ENCODE measurements at regions not wholly inside any gene's neighbourhood (a gene's known extent, or its start where the extent isn't known, plus 50 kb on each side); places are given as distances from the start of the nearest gene placed in this dataset.
"Not testable (repeated sequence)": the region's sequence is repeated elsewhere in the genome, so short reads cannot be mapped to it uniquely, and the experiment has no call there.

DNA sequence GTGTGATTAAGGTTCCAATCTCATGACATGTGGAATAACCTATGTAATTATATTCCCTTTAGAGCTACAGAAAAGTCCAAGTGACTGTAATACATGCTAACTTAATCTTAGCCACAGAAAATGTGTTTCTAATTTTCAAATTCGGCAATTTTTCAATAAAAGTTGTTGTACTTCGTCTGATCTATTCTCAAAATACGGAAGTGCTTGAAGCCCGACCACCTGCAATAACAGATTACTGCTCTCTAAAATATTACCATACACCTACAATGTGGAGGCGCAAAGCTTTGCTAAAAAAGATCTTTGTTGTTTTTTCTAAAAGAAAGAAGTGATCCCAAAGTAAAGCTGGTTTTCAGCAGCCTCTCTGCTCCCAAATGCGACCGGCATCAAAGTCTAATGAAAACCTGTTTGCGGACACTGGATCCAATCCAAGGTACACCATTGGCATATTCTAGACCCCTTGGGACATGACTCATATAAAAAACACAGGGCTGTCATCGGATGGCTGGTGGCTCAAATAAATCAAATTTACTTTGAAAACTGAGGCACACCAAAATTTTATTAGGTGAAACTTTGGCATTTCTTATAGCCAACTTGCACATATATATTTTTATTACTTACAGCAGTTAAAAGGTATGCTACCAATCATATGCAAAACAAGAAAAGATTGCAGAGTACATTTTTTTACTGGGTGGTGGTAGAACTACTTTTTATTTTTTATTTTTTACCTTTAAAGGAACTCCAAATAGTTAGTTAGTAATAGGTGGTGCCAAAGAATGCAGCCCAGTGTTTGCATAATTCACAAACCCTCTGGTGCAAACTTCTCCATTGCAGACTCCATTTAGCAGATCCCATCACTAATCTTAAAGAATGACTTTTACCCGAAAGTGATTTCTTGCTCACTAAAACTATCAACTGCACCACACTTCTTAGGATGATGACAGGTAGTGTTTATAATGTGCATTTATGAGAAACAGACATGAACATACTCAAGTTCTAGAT, 118.7 kb upstream of the TBX18 start:
- H3K9me3 ChIP-seq (ENCODE audit: control insufficient read depth, low read length) = no peaks in the 10 kb centered on the region
- H3K27ac ChIP-seq (ENCODE audit: insufficient read depth, low read depth, low read length, poor library complexity, severe bottlenecking) = no peak overlapping the region
- no peaks in the 10 kb centered on the region for H3K36me3 ChIP-seq (ENCODE audit: control insufficient read depth, insufficient read depth, low read length)
- no peaks in the 10 kb centered on the region for H3K4me1 ChIP-seq (ENCODE audit: control insufficient read depth, insufficient read depth, low read length)
- H3K4me3 ChIP-seq (ENCODE audit: insufficient read depth, low read depth, low read length) = no peak overlapping the region
- WGBS, 2 experiments = 93 to 96% methylated on average over 9 of the region's 10 CpGs
- no peaks in the 10 kb centered on the region for H3K27me3 ChIP-seq (ENCODE audit: control insufficient read depth, insufficient read depth, low read length, poor library complexity, severe bottlenecking)

DNA sequence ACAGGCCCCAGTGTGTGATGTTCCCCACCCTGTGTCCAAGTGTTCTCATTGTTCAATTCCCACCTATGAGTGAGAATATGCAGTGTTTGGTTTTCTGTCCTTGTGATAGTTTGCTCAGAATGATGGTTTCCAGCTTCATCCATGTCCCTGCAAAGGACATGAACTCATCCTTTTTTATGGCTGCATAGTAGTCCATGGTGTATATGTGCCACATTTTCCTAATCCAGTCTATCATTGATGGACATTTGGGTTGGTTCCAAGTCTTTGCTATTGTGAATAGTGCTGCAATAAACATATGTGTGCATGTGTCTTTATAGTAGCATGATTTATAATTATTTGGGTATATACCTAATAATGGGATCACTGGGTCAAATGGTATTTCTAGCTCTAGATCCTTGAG, 115.0 kb upstream of the TBX18 start:
- H3K27ac ChIP-seq (ENCODE audit: insufficient read depth, low read depth, low read length, poor library complexity, severe bottlenecking); H3K4me1 ChIP-seq (ENCODE audit: control insufficient read depth, insufficient read depth, low read length); H3K4me3 ChIP-seq (ENCODE audit: insufficient read depth, low read depth, low read length); H3K36me3 ChIP-seq (ENCODE audit: control insufficient read depth, insufficient read depth, low read length); H3K27me3 ChIP-seq (ENCODE audit: control insufficient read depth, insufficient read depth, low read length, poor library complexity, severe bottlenecking); H3K9me3 ChIP-seq (ENCODE audit: control insufficient read depth, low read length): not testable (repeated sequence)

DNA sequence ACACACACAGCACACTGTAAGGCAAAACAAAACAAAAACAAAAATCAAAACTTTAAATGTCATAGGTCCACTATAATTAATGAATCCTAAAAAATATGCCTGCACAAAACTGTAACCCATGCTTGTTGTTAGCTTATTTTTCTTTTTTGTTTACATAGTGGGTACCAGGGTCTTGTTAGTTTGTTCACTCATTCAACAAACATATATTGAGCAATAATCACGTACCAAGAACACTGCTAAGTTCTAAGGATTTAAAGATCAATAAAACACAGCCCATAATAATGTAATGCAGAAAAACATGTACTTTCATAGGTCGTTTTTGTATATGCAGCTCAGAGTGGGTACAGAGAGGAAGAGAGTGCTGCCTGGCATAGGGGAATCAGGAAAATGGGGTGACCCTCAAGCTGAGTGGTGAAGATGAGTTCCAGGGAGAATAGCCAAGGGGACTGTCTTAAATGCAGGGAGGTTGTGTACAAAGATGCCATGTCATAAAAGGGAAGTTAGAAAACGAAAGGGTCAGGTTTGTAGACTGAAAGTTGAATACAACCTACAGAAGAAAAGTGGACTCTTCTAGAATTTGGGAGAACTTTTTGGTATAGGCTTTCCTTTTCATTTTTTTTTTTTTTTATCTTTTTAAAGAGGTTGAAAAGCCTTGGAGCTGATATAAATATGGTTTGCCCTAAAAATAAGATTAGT, 113.3 kb upstream of the TBX18 start:
- no peaks in the 10 kb centered on the region for H3K27me3 ChIP-seq (ENCODE audit: control insufficient read depth, insufficient read depth, low read length, poor library complexity, severe bottlenecking)
- no peaks in the 10 kb centered on the region for H3K4me1 ChIP-seq (ENCODE audit: control insufficient read depth, insufficient read depth, low read length)
- no peak overlapping the region for H3K4me3 ChIP-seq (ENCODE audit: insufficient read depth, low read depth, low read length)
- WGBS, 2 experiments = 86 to 90% methylated on average over 2 to 3 of the region's 3 CpGs
- no peaks in the 10 kb centered on the region for H3K9me3 ChIP-seq (ENCODE audit: control insufficient read depth, low read length)
- H3K36me3 ChIP-seq (ENCODE audit: control insufficient read depth, insufficient read depth, low read length) = no peaks in the 10 kb centered on the region
- no peak overlapping the region for H3K27ac ChIP-seq (ENCODE audit: insufficient read depth, low read depth, low read length, poor library complexity, severe bottlenecking)

- no peaks in the 10 kb centered on the region for H3K36me3 ChIP-seq (ENCODE audit: control insufficient read depth, insufficient read depth, low read length)
- 89 to 93% methylated on average over 2 of the region's 2 CpGs for WGBS, 2 experiments
These were observed 112.5 kb upstream of the TBX18 start for GRCh38 chr6:84876723-84877514.

GRCh38 chr6:84872996-84873723, 108.8 kb upstream of the TBX18 start:
- no peak overlapping the region for H3K27ac ChIP-seq (ENCODE audit: insufficient read depth, low read depth, low read length, poor library complexity, severe bottlenecking)
- 82 to 92% methylated on average over 3 to 4 of the region's 4 CpGs for WGBS, 2 experiments
- H3K9me3 ChIP-seq (ENCODE audit: control insufficient read depth, low read length) = no peaks in the 10 kb centered on the region
- no peaks in the 10 kb centered on the region for H3K36me3 ChIP-seq (ENCODE audit: control insufficient read depth, insufficient read depth, low read length)
- no peak overlapping the region for H3K4me3 ChIP-seq (ENCODE audit: insufficient read depth, low read depth, low read length)
- H3K4me1 ChIP-seq (ENCODE audit: control insufficient read depth, insufficient read depth, low read length) = no peaks in the 10 kb centered on the region
- H3K27me3 ChIP-seq (ENCODE audit: control insufficient read depth, insufficient read depth, low read length, poor library complexity, severe bottlenecking) = no peaks in the 10 kb centered on the region

More at GRCh38 chr6:84876723-84877514, 112.5 kb upstream of the TBX18 start:
- Histone ChIP-seq H3K4me1 (ENCODE audit: control insufficient read depth, insufficient read depth, low read length) (no peaks in the 10 kb centered on the region), H3K27me3 (ENCODE audit: control insufficient read depth, insufficient read depth, low read length, poor library complexity, severe bottlenecking) (no peaks in the 10 kb centered on the region), H3K9me3 (ENCODE audit: control insufficient read depth, low read length) (no peaks in the 10 kb centered on the region), H3K27ac (ENCODE audit: insufficient read depth, low read depth, low read length, poor library complexity, severe bottlenecking) (no peak overlapping the region), H3K4me3 (ENCODE audit: insufficient read depth, low read depth, low read length) (no peak overlapping the region)

DNA sequence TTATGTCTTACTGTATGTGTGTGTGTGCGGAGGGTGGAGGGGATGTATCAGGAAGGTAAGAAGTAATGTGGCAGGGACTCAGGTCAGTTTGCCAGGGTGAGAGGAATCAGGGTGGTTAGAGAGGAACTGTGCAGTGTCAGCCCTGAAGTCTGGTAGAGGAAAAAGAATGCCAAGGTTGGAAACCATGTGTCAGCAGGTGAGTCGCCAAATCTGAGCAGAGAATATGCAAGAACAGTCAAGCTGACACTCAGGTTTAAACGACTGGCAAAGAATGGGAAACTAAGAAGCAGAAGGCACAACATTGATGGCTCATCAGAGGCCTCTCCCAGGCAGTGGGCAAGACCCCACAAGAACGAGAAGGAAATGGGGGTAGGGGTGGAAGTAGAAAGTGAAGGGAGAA, 107.5 kb upstream of the TBX18 start:
- no peak overlapping the region for H3K27ac ChIP-seq (ENCODE audit: insufficient read depth, low read depth, low read length, poor library complexity, severe bottlenecking)
- no peaks in the 10 kb centered on the region for H3K9me3 ChIP-seq (ENCODE audit: control insufficient read depth, low read length)
- no peaks in the 10 kb centered on the region for H3K4me1 ChIP-seq (ENCODE audit: control insufficient read depth, insufficient read depth, low read length)
- no peak overlapping the region for H3K4me3 ChIP-seq (ENCODE audit: insufficient read depth, low read depth, low read length)
- WGBS, 2 experiments = 87 to 88% methylated on average over 4 of the region's 4 CpGs
- no peaks in the 10 kb centered on the region for H3K36me3 ChIP-seq (ENCODE audit: control insufficient read depth, insufficient read depth, low read length)
- H3K27me3 ChIP-seq (ENCODE audit: control insufficient read depth, insufficient read depth, low read length, poor library complexity, severe bottlenecking) = no peaks in the 10 kb centered on the region

GRCh38 chr6:84870672-84871071, 106.3 kb upstream of the TBX18 start:
- Histone ChIP-seq H3K4me1 (ENCODE audit: control insufficient read depth, insufficient read depth, low read length) (no peaks in the 10 kb centered on the region), H3K27me3 (ENCODE audit: control insufficient read depth, insufficient read depth, low read length, poor library complexity, severe bottlenecking) (no peaks in the 10 kb centered on the region), H3K27ac (ENCODE audit: insufficient read depth, low read depth, low read length, poor library complexity, severe bottlenecking) (no peak overlapping the region), H3K9me3 (ENCODE audit: control insufficient read depth, low read length) (no peaks in the 10 kb centered on the region), H3K36me3 (ENCODE audit: control insufficient read depth, insufficient read depth, low read length) (no peaks in the 10 kb centered on the region), H3K4me3 (ENCODE audit: insufficient read depth, low read depth, low read length) (no peak overlapping the region)
- WGBS, 2 experiments = 75 to 82% methylated on average over 2 of the region's 2 CpGs

DNA sequence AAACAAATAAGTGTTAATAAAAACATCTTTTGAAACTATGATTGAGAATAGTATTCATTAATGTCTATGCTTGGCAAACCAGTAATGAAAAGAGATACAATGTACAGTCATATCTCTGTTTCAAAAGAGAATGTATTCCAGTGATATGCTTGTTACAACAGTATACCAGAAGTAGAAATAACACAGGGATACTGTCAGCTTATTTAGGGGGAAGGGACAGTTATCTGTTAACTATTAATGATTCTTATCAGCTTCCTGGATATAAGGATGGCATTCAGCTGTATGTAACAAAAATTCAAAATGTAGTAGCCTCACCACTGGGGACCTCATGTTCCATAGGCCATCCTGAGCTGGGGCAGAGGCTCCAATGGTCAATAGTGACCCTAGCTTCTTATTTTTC, 103.8 kb upstream of the TBX18 start:
- H3K27me3 ChIP-seq (ENCODE audit: control insufficient read depth, insufficient read depth, low read length, poor library complexity, severe bottlenecking) = no peaks in the 10 kb centered on the region
- H3K4me3 ChIP-seq (ENCODE audit: insufficient read depth, low read depth, low read length) = no peak overlapping the region
- no peaks in the 10 kb centered on the region for H3K4me1 ChIP-seq (ENCODE audit: control insufficient read depth, insufficient read depth, low read length)
- H3K27ac ChIP-seq (ENCODE audit: insufficient read depth, low read depth, low read length, poor library complexity, severe bottlenecking) = no peak overlapping the region
- H3K36me3 ChIP-seq (ENCODE audit: control insufficient read depth, insufficient read depth, low read length) = no peaks in the 10 kb centered on the region
- H3K9me3 ChIP-seq (ENCODE audit: control insufficient read depth, low read length) = no peaks in the 10 kb centered on the region

DNA sequence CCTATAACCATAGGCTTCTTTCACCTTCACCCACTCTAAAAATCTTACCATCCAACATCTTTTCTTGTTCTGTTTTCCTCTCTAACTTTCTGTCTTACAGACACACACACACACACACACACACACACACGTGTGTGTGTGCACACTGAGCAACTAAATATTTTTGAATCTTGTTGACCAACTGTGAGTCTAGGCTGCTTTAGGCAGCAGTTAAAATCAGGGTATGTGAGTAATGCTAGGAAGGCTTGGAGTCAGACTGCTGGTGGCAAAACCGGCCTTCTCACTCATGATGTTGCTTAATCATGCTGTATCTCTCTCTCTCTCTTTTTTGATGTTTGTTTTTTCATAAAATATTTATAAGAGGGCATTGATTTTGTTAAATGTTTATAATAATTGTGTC, 103.1 kb upstream of the TBX18 start:
- Histone ChIP-seq H3K9me3 (ENCODE audit: control insufficient read depth, low read length) (no peaks in the 10 kb centered on the region), H3K4me1 (ENCODE audit: control insufficient read depth, insufficient read depth, low read length) (no peaks in the 10 kb centered on the region), H3K4me3 (ENCODE audit: insufficient read depth, low read depth, low read length) (no peak overlapping the region), H3K27ac (ENCODE audit: insufficient read depth, low read depth, low read length, poor library complexity, severe bottlenecking) (no peak overlapping the region), H3K36me3 (ENCODE audit: control insufficient read depth, insufficient read depth, low read length) (no peaks in the 10 kb centered on the region), H3K27me3 (ENCODE audit: control insufficient read depth, insufficient read depth, low read length, poor library complexity, severe bottlenecking) (no peaks in the 10 kb centered on the region)
- 38 to 70% methylated on average over 1 to 2 of the region's 2 CpGs for WGBS, 2 experiments
